SK-N-MC (cell line): ENCODE measurements at regions not wholly inside any gene's neighbourhood (a gene's known extent, or its start where the extent isn't known, plus 50 kb on each side); places are given as distances from the start of the nearest gene placed in this dataset.

Experiments used
- DNase-seq: peaks from one replicate; pipeline ENCODE4 v3.0.0-alpha.2; 2011; ENCODE audit warnings: low read depth, low spot score
- H3K27ac ChIP-seq: fragments of 200-600 bp; sonication (generic); 2 replicates; pipeline ENCODE4 v1.5.1; 2016; ENCODE audit warnings: mixed run types
- H3K36me3 ChIP-seq: fragments of 200-600 bp; sonication (generic); 2 replicates; pipeline ENCODE4 v1.6.1; 2017; ENCODE audit warnings: antibody characterized with exemption, low read length, mixed read lengths; ENCODE audit not compliant: insufficient read depth
- H3K4me3 ChIP-seq: fragments of 200-600 bp; sonication (generic); 2 replicates; pipeline ENCODE4 v1.5.1; 2016
- H3K9ac ChIP-seq: fragments of 200-600 bp; sonication (generic); 2 replicates; pipeline ENCODE4 v1.8.0; 2017; ENCODE audit warnings: mixed run types, mixed read lengths; ENCODE audit not compliant: insufficient read length
- H3K9me3 ChIP-seq: fragments of 200-600 bp; sonication (generic); 2 replicates; pipeline ENCODE4 v1.6.1; 2017; ENCODE audit warnings: low read depth, mild to moderate bottlenecking, antibody characterized with exemption, low read length, moderate library complexity, mixed read lengths
- EZH2 ChIP-seq: fragments of 200-600 bp; sonication (generic); IDR thresholded peaks from one replicate; pipeline ENCODE4 v1.6.1; 2017; ENCODE audit warnings: antibody characterized with exemption
- FOXP2 ChIP-seq: optimal IDR thresholded peaks from 2 replicates; pipeline ENCODE3; 2011; ENCODE audit warnings: mild to moderate bottlenecking, moderate library complexity; ENCODE audit not compliant: insufficient read depth; ENCODE audit errors: extremely low read length, control extremely low read depth
- POLR2AphosphoS5 ChIP-seq: IDR thresholded peaks from 2 replicates; pipeline ENCODE4 v1.6.1; 2012; ENCODE audit warnings: mild to moderate bottlenecking, low read depth, low read length, borderline replicate concordance

DNA sequence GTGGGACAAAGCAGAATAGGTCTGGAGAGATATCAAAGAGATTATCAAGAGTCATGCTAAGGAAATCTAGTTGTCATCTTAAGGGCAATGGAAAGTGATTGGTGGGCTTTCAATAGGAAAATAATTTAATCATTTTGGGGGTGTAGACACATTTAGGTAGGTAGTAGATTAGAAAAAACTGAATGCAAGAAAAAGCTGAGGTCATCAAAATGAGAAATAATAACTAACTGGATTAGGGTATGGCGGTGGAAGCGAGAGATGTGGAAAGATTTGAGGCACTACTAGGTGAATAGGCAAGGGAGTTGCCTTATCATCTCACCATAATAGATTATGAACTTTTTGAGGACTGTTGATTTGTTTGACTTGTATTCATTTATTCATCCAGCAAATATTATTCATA, 393.2 kb upstream of the ZNF608 start:
- no peaks in the 10 kb centered on the region for H3K36me3 ChIP-seq
- no peak overlapping the region for H3K27ac ChIP-seq
- no peaks in the 10 kb centered on the region for H3K9me3 ChIP-seq
- no peak overlapping the region for H3K9ac ChIP-seq
- DNase-seq, result no peak
- no peak for TF ChIP-seq POLR2AphosphoS5
- TF ChIP-seq FOXP2, result no peak
- TF ChIP-seq EZH2, result no peak
- no peak overlapping the region for H3K4me3 ChIP-seq

DNA sequence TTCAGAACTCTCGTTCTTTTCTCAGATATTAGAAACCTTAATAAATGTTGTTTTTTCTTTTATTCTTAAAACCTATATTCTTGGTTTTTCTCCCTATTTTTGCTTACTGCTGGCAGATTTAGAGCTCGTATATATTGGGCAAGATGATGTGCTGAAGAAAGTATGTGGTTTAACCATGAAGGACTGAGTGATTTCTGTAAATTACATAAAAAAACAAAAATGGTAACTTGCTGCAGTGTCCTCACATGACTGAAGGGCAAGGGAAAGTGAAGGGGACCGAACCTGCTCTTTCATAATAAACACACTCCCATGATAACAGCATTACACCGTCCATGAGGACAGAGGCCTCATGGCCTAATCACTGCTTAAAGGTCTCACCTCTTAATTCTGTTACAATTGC, 393.8 kb upstream of the ZNF608 start:
- no peaks in the 10 kb centered on the region for H3K9me3 ChIP-seq
- H3K9ac ChIP-seq, result no peak overlapping the region
- no peak overlapping the region for H3K4me3 ChIP-seq
- no peak for DNase-seq
- H3K27ac ChIP-seq, result no peak overlapping the region
- no peak for TF ChIP-seq EZH2
- no peak for TF ChIP-seq FOXP2
- no peak for TF ChIP-seq POLR2AphosphoS5
- no peaks in the 10 kb centered on the region for H3K36me3 ChIP-seq

DNA sequence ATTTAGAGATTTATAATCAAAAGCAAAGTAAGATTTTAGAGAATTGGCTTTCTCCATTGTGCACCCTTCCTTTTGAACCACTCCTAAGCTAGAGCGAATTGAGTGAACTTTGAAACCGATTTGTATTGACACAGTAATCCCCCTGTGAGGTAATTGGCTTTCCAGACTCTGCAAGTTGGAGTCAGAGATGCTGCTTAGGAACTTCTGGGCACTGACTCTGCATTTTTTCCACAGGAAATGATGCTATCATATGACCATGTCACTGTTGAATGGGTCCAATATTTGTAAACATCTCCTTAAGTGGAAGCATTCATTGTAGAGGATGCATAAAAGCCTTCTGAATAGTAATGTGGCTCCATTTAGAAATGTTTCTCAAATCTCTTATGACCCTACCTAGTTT, 394.4 kb upstream of the ZNF608 start:
- TF ChIP-seq EZH2, result no peak
- TF ChIP-seq FOXP2, result no peak
- TF ChIP-seq POLR2AphosphoS5, result no peak
- H3K27ac ChIP-seq, result no peak overlapping the region
- no peak for DNase-seq
- no peaks in the 10 kb centered on the region for H3K9me3 ChIP-seq
- no peak overlapping the region for H3K9ac ChIP-seq
- H3K36me3 ChIP-seq, result no peaks in the 10 kb centered on the region
- H3K4me3 ChIP-seq, result no peak overlapping the region

DNA sequence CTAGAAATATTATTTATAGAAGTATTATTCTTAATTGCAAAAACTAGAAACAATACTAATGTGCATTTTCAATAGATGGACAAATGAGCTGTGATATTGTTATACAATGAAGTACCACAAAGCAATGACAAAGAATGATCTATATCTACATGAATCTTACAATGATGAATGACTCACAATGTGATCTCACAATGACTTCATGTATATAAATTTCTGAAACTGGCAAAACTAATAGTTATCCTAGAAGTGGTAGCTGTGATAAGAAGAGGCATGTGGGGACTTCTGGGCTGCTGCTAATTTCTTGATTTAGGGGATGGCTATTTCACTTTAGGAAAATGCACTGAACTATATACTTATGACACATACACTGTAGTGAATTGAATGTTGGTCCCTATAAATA, 396.0 kb upstream of the ZNF608 start:
- H3K36me3 ChIP-seq, result no peaks in the 10 kb centered on the region
- no peak overlapping the region for H3K9ac ChIP-seq
- no peak for DNase-seq
- no peaks in the 10 kb centered on the region for H3K9me3 ChIP-seq
- H3K4me3 ChIP-seq, result no peak overlapping the region
- no peak overlapping the region for H3K27ac ChIP-seq
- TF ChIP-seq POLR2AphosphoS5 (no peak), EZH2 (no peak), FOXP2 (no peak)

DNA sequence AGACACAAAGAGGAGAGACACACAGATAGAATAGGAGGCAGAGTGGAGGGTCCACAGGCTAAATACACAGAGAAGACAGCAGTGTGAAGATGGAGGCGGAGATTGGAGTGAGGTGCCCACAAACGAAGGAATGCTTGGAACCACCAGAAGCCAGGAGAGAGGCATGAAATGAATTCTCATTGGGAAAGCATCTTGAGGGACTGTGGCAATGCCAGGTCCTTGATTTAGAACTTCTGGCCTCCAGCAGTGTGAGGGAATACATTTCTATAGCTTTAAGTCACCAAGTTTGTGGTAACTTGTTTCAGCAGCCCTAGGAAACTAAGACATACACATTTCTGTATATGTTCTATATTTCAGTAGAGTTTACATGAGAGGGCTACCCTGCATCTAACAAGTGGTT, 396.6 kb upstream of the ZNF608 start:
- Histone ChIP-seq H3K9ac (no peak overlapping the region), H3K27ac (no peak overlapping the region), H3K4me3 (no peak overlapping the region), H3K36me3 (no peaks in the 10 kb centered on the region), H3K9me3 (no peaks in the 10 kb centered on the region)
- no peak for DNase-seq
- TF ChIP-seq EZH2 (no peak), FOXP2 (no peak), POLR2AphosphoS5 (no peak)

DNA sequence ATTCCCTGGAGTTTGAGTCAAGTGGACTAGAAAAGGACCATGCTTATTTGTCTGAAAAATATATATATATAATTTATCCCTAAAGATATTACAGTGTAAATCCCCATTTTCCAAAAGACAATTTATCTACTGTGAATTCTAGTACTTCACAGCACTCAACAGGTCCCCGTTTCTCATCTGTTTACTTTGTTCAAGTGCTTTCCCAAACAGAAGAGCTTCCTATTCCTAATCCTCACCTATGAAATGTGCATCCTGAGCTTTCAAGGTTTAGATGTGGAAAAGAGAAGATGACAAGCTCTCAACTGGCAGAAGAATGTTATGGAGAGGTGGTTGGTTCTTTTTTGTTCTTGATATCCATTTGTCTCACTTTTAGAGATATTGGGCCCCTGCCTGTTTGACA, 401.6 kb upstream of the ZNF608 start:
- Histone ChIP-seq H3K9ac (no peak overlapping the region), H3K27ac (no peak overlapping the region), H3K4me3 (no peak overlapping the region), H3K9me3 (no peaks in the 10 kb centered on the region), H3K36me3 (no peaks in the 10 kb centered on the region)
- no peak for DNase-seq
- TF ChIP-seq EZH2, result no peak
- TF ChIP-seq POLR2AphosphoS5, result no peak
- no peak for TF ChIP-seq FOXP2

DNA sequence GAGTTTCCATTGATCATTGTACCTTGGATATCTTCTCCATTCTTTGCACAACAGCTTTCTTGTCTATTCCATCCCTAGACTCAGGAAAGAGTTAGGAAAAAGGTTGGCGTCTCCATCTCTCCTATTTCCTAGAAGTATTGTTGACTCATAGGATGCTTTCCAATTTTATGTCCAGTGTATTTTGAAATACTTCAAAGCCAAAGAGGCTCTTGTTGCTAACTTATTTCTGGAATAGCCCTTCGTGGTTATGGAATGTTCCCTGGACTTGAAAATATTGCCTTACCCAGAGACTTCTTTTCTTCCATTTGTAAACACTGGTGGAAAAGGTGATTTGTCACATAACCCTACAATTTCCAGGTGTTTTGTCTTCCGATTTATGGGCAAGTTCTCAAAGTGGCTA, 402.3 kb upstream of the ZNF608 start:
- TF ChIP-seq FOXP2, result no peak
- no peak for TF ChIP-seq POLR2AphosphoS5
- TF ChIP-seq EZH2, result no peak
- Histone ChIP-seq H3K27ac (no peak overlapping the region), H3K9ac (no peak overlapping the region), H3K9me3 (no peaks in the 10 kb centered on the region), H3K4me3 (no peak overlapping the region), H3K36me3 (no peaks in the 10 kb centered on the region)
- DNase-seq, result no peak

DNA sequence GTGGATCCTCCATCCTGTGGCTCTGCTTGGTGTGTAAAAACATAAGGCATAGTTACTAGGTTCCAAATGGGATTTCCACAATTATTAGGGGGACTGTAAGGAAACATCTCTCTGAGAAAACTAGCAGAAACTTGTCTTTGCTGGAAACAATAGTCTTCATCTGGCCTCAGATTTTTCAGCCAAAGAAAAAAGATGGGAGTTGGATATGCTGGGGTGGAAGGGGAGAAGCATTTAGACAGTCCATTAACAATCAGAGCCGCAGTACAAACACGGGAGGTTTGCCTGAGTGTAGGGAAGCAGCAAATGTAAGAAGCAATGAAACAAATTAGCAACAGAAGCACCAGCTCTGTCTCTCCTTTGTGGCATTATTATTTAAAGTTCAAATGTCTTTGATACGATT, 402.7 kb upstream of the ZNF608 start:
- H3K4me3 ChIP-seq, result no peak overlapping the region
- H3K9me3 ChIP-seq, result no peaks in the 10 kb centered on the region
- no peak for DNase-seq
- H3K36me3 ChIP-seq, result no peaks in the 10 kb centered on the region
- H3K9ac ChIP-seq, result no peak overlapping the region
- no peak for TF ChIP-seq POLR2AphosphoS5
- TF ChIP-seq EZH2, result no peak
- TF ChIP-seq FOXP2, result no peak
- no peak overlapping the region for H3K27ac ChIP-seq

DNA sequence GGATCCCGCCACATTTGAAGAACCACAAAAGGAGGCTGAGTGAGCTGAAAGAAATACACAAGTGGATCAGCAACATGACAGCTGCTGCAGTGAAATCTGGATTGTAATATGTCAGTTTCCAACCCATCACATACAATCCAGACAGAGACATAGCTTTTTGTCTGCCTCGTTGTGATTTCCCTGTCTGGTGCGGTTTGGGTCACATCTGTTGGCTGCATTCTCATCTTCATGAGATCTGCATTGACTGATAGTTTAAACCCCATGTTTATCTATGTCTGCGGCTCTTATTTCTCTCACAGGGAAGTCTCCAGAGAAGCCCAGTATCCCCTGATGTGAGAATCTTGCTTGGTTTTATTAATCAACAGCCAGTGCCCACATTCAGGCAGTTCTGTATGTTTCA, 403.1 kb upstream of the ZNF608 start:
- Histone ChIP-seq H3K4me3 (no peak overlapping the region), H3K9ac (no peak overlapping the region), H3K9me3 (no peaks in the 10 kb centered on the region), H3K27ac (no peak overlapping the region), H3K36me3 (no peaks in the 10 kb centered on the region)
- no peak for TF ChIP-seq POLR2AphosphoS5
- no peak for TF ChIP-seq EZH2
- no peak for TF ChIP-seq FOXP2
- DNase-seq, result no peak
